G401.6 (cell line): ENCODE measurements at regions not wholly inside any gene's neighbourhood (a gene's known extent, or its start where the extent isn't known, plus 50 kb on each side); places are given as distances from the start of the nearest gene placed in this dataset.
"Not testable (repeated sequence)": the region's sequence is repeated elsewhere in the genome, so short reads cannot be mapped to it uniquely, and the experiment has no call there.

Experiments used
- FAIRE-seq: peaks from 2 replicates; lab custom pipeline; 2012; peaks lifted over from hg19 to GRCh38; lab: Jason Lieb, UNC

DNA sequence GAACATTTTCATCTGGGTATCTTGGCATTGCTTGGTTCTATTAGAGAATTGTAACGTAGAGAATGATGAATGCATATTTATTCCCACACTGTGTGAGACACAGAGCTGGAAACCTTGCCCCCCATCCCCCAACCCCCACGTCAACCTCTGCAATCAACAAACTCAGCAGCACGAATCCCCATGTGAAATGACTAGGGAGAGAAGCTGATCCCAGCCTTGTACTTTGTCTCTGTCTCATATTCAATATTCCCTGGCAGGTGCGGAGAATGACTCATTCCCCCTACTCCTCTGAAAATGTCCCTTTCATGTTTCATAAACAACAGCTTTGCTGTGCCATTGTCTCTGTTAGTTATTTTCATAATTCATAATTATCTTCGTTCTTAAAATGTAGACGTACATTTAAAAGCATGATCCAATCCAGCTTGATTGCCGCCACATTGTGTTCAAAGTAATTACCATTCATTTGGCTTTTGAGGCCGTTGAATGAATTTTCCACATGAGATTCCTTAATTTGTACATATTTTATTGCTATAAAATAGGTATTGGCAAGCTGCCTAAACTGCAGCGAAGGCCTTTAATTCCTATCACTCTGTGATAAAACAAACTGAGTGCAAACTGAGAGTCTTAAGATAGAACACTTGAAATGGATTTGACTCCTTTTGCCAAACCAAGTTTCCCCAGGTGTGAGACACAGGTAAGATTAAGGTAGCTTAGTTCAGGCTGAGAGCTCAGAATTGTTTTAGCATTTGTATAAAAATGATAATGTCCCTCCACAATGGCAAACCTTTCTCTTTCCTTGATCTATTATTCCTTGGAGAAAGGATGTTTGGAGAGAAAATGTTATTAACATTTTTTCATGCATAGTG lies 920.2 kb downstream of the TYW1 start:
- no peak for FAIRE-seq

DNA sequence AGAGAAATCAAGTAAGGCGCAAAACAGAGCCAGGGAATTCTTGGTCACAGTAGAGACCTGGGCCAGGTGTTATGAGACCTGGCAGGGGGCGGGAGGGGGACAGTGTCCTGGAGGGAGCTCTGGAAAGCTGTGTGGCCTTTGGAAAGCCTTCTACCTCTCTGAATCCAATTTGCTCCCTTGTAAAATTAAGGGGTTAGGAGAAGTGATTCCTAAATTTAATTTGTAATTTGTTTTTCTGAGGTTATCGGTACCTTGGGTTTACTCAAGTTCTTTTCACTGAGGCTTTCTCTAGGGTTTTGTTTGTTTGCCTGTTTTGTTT lies 920.8 kb downstream of the TYW1 start:
- FAIRE-seq, result no peak

DNA sequence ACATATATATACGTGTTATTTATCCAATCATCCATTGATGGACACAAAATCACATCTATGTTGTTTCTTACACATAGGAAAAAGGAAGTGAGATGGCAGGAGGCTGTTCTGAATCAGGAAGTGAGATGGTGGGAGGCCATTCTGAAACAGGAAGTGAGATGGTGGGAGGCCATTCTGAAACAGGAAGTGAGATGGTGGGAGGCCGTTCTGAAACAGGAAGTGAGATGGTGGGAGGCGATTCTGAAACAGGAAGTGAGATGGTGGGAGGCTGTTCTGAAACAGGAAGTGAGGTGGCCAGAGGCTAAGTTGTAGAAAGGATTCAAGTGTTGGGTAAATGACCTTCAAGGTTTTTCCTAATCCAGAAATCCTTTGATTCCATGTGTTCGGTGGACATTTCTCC lies 921.5 kb downstream of the TYW1 start:
- FAIRE-seq, result no peak

DNA sequence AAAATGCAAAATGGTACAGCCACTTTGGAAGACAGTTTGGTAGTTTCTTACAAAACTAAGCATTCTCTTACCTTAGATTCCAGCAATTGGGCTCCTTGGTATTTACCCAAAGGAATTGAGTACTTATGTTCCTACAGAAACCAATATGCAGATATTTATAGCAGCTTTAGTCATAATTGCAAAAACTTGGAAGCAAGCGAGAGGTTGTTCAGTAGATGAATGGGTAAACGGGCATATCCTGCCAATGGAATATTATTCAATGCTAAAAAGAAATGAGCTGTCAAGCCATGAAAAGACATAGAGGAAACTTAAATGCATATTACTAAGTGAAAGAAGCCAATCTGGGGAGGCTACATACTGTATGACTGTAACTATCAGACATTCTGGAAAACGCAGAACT lies 926.7 kb downstream of the TYW1 start:
- FAIRE-seq, result no peak

DNA sequence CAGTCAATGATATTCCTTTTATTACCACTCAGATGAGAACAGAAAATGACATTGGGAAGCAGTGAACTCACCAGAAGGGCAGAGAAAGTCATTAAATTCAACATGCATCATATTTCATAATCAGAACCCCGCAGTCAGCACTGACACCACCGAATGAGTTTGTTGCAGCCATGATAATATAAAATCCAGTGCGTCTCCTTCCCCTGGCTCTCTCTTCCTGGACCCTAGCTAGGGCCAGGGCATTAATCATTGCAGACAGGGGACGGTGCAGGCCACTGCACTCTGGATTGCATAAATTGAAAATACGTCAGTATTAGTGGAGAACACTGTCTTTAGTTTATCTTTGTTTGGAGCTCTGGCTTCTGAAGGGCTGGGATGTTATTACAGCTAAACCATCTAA lies 931.5 kb downstream of the TYW1 start:
- FAIRE-seq, result no peak

DNA sequence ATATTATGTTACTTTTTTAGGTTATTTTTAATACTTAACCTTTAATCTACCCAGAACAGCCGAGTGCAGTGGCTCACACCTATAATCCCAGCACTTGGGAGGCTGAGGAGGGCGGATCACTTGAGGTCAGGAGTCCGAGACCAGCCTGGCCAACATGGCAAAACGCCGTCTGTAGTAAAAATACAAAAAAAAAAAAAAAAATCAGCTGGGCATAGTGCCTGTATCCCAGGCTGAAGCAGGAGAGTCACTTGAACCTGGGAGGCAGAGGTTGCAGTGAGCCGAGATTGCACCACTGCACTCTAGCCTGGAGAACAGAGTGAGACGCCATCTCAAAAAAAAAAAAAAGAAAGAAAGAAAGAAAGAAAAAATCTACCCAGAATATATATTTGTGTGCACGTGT lies 939.8 kb downstream of the TYW1 start:
- not testable (repeated sequence) for FAIRE-seq

DNA sequence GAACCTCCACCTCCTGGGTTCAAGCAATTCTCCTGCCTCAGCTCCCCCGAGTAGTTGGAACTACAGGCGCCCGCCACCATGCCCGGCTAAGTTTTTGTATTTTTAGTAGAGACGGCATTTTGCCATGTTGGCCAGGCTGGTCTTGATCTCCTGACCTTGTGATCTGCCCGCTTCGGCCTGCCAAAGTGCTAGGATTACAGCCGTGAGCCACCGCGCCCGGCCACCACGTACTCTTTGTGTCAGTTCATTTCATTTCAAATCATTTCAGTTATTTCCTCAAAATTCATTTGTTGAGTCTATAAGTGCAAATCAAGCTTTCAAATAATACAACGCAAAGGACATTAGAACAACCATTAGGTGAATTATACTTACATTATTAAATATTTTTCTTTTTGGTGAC lies 943.8 kb downstream of the TYW1 start:
- no peak for FAIRE-seq

DNA sequence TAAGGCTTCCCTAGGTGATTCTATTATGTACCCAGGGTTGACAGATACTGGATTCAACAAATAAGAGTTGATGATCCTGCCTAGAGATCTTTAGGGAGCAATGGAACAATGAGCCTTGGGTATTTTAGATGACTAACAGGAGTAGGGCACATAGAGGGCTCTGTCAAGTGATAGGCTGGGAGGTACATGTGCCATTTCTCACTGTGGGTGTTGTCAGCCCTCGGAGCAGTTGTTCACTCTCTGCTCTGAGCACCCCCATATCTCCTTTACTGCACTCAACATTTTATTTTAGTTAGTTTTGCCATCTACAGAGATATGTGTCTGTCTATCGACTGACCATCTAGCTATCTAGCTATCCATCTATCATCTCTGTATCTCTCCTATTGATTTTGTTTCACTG lies 950.6 kb downstream of the TYW1 start:
- FAIRE-seq, result no peak

DNA sequence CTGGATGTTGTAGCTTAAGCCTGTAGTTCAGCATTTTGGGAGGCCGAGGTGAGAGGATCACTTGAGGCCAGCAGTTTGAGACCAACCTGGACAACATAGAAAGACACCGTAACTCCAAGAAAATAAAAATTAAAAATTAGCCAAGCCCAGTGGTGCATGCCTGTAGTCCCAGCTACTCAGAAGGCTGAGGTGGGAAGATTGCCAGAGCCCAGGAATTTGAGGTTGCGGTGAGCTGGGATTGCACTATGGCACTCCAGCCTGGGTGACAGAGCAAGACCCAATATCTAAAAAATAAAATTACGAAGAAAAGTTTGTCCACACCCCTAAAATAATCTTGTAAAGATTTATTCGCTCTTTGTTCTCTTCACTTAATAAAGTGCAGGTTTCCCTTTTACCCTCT lies 951.0 kb downstream of the TYW1 start:
- no peak for FAIRE-seq

DNA sequence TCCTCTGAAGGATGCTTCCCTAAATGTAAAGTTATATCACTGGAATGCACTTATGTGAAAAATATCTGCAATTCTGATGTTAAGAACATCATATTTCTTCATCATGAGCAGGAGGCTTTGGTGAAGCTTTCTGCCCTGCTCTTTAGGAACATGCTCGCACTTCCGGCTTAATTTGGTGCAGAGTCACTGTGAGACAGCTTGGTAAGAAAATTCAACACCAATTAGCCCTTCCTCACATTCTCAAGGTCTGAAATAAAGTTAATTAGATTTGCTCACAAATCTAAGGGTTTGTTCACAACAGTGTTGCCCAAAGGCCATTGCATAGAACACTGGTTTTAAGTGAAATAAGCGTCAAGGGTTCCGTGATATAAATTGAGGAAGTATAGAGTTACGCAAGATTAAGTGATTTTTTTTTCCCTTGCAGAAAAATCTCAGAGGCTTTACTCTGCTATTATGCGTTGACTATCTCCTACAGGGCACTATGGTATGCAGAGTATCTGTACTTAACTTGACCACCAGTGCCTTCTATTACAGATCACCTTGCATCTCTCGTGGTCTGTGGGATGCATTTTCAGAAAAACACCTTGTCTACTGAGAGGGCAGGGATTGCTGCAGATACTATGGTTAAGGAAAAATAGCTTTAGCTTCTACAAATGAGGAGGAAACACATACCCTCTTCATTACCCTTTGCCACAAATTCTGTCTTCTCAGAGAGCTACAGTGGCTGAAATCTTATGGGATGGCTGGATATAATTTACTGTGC lies 953.9 kb downstream of the TYW1 start:
- no peak for FAIRE-seq

DNA sequence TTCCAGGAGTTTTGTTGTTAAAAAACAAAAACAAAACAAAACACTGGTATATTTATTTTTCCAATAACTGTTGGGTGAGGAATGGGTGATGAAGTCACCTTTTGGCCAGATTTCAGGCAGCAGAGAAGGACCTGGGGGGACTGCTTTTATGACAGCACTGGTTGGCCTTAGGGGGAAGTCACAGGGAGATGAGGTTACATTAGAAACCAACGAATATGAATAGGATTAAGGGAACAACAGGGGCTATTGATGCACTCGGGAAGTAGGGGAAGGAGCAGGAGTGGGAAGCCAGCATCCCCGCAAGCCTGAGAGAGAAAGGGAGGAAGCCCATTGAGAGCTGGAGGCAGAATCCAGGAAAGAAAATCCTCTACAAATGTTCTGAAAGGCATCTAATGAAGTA lies 958.4 kb downstream of the TYW1 start:
- no peak for FAIRE-seq

DNA sequence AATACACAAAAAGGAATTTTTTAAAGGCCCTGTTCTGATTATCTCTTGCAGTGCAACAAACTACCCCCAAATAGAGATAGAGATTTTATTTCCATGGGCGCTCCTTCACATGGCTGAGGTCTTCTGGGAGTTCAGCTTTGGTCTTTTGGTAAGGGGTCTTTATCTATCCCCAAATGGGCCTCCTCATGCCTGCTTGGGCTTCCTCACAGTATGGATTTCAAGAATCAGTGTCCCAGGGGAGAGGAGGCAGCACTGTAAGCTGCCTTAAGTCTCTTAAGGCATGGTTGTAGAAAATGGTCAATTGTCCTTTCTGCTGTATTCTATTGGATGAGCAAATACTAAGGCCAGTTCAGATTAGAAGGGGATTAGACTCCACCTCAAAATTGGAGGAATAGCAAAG lies 966.2 kb downstream of the TYW1 start:
- no peak for FAIRE-seq

DNA sequence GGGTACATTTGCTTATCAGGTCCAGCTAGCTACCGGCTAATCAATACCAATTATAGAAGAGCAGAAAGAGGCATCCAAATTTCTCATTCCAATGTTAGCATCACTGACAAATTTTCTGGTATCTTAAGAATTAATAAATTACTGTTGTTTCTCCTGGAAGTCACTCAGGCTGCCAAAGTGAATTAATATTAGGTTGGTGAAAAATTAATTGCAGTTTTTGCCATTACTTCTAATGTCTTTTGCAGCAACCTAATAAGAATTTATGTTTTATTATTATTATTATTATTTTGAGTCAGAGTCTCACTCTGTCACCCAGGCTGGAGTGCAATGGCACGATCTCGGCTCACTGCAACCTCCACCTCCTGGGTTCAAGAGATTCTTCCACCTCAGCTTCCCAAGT lies 979.9 kb downstream of the TYW1 start:
- no peak for FAIRE-seq

DNA sequence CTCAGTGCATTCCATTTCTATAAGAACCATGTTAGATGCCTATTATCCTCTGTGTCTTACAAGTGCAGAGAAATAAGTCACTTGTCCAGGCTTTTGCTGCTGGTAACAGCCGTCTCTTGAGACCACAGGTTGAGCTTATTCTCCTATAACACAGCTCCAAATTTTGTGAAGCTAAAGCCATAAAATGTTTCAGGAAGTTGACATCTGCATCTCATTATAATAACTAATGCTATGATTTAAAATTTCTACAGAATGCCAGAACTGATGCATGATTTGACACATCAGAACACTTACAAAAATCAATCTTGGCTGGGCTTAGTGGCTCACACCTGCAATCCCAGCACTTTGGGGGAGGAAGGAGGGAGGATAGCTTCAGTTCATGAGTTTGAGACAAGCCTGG lies 986.9 kb downstream of the TYW1 start:
- no peak for FAIRE-seq

DNA sequence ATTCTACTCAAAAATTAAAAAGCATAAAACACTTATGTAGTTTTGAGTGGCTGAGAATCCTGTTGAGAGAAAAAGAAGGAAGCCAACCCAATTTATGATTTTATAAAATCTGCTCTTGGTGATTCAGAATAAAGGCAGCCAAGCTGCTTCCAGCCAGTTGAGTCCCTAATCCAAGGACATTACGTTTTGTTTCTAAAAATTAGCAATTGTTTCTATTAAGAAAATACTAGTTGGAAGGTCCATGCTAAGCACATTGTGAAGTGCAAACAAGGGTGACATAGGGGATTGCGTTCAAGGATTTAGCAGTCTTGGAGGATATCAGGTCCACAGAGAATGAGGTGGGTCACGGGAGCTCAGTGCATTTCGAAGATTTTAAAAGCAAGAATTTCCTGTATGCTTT lies 987.7 kb downstream of the TYW1 start:
- no peak for FAIRE-seq

DNA sequence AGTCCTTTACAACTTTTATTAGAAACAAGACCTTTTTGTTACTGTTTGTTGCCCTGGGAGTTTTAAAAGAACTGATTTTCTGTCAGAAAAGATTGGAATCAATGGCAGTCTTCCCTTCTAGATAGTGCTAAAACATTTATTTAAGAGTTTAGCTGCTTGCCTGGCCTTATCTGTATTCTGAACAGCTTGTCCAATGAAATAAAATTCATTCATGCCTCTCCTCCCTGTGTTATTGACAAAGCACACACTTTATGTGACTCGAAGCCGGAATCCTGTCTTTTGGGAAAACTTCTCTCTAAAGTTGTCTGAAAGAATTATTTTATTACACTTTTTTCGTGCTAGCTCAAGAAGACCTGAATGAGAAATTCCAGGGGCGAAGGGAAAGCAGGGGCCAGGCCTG lies 992.5 kb downstream of the TYW1 start:
- no peak for FAIRE-seq

DNA sequence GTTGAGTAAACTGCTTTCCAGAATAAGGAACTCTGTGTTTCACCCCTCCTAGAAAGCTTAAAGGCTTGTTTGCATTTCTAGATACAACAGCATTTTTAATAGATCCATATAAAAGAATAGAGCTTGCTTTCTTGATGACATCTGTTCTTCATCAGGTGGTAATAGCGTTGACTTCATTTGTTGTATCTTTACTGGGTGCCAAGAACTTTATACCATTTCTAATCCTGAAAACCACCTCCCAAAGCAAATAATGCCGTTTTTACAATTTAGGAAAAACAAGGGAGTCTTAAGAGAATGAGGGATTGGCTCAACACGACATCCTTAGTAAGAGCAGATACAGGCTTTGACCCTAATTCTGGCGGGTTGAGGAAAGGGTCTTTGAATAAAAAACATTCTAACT lies 993.4 kb downstream of the TYW1 start:
- FAIRE-seq, result no peak

DNA sequence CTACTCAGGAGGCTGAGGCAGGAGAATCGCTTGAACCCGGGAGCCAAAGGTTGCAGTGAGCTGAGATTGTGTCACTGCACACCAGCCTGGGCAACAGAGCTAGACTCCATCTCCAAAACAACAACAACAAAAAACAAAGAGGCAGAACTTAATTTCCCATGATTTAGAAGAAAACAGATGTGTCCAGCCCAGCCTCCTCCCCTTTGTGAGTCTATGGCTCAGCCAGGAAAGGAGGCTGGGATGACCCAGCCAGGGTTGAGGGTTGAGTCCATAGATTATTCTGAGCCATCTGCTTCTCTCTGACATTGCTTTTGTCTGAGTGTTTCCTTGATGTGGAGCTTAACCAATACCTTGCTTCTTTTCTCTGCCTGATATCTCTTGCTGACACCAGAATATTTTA lies 994.1 kb downstream of the TYW1 start:
- no peak for FAIRE-seq

DNA sequence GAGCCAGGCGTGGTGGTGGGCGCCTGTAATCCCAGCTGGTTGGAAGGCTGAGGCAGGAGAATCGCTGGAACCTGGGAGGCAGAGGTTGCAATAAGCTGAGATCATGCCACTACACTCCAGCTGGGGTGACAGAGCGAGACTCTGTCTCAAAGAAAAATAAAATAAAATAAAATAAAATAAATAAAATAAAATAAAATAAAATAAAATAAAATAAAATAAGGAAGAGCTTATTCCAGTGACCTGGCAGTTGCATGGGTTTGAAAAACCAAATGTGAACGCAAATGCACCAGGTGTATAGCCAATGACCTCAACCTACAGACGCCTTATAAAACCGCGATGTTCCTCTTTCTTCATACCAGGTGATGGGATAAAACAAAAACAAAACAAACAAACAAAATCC lies 995.7 kb downstream of the TYW1 start:
- FAIRE-seq, result no peak

DNA sequence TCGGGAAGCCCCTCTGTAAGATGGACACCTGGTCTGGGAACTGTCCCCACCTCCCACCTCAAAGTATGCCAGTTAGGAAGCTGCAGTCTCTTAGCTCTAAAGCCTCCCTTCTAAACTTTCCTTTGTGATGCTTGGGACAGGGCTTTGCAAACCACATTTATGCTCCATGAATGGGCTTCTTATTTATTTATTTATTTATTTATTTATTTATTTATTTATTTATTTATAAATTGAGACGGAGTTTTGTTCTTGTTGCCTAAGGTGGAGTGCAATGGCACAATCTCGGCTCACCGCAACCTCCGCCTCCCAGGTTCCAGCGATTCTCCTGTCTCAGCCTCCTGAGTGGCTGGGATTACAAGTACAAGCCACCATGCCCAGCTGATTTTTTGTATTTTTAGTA lies 1009.4 kb downstream of the TYW1 start:
- FAIRE-seq, result no peak

DNA sequence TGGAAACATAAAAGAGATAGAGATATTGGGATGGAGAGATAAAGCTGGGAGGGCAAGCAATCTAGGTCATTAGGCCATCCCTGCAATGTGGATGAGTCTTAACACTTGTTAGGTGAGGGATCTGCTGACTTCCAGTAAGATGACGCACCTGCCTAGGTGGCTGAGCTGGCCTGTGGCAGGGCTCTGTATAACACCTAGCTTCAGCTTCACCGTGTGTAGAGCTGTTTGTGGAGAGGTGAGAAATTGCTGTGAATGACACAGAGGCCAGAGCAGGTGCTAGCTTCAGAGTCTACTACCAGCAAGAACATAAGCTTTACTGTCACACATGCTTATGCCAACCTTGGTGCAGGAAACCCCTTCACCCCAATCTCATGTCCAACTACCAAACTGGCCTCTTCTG lies 1010.0 kb downstream of the TYW1 start:
- no peak for FAIRE-seq

DNA sequence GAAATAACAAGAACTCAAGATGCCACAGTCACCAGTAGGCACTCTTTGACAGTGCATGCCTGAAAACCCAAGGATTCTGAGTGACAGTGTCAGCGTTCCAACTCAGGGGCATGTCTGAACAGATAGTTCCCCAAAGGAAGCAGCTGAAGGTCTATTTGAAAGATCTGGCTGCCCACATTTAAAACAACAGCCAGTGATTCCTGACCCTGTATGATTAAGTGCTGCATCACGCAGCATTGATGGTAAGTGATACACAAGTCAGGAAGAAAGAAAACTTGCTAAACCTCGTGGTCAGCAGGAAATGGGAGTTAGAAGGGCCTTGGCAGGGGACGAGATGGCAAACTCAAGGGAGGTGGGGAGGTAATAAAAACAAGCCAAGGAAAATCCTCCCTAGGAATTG lies 1013.1 kb downstream of the TYW1 start:
- no peak for FAIRE-seq

DNA sequence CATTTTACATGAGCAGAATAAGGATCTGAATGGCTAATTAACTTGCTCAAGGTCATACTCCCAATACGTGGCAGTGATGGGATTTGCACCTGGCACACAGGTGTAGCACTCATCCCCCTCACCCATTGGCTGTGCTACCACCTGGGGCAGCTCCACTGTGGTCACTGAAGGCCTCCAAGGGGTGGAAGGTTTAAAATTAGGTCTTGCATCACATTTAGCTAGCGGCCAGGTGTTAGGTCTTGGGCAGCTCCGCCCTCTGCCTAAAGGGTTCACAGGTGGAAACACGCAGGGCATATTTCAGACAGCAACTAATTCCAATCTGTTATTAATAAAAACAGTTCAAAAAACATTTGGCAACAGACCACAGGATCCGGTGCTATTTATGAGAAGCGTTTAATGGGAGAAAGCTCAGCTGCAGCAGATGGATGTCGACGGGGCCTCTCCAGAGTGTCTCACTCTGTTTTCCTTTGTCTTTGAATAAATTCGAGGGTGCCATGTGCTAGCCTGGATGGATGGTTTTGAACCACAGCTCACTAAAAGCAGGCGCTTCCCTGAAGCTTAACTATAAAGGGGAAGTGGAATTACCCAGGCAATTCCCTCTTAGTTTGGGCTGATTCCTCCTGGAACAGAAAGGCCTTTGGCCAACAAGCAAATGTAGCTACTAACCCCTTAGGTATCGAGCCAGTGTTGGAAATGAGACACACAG lies 1017.6 kb downstream of the TYW1 start:
- no peak for FAIRE-seq
